KMS-11 (cell line): ENCODE measurements at regions not wholly inside any gene's neighbourhood (a gene's known extent, or its start where the extent isn't known, plus 50 kb on each side); places are given as distances from the start of the nearest gene placed in this dataset.
"Not testable (repeated sequence)": the region's sequence is repeated elsewhere in the genome, so short reads cannot be mapped to it uniquely, and the experiment has no call there.

ENCODE experiments used
- H2AFZ ChIP-seq: fragments of 200-600 bp; sonication (generic); 2 replicates; pipeline ENCODE4 v1.6.1; 2016; ENCODE audit warnings: antibody characterized with exemption, mixed run types, low read depth
- H3K27ac ChIP-seq: fragments of 200-600 bp; sonication (generic); 2 replicates; pipeline ENCODE4 v1.6.1; 2016; ENCODE audit warnings: mild to moderate bottlenecking, mixed run types
- H3K27me3 ChIP-seq: fragments of 200-600 bp; sonication (generic); 2 replicates; pipeline ENCODE4 v1.6.1; 2017; ENCODE audit warnings: mild to moderate bottlenecking, low read depth, mixed run types, moderate library complexity; ENCODE audit not compliant: insufficient read depth
- H3K36me3 ChIP-seq: fragments of 200-600 bp; sonication (generic); 2 replicates; pipeline ENCODE4 v1.6.1; 2017; ENCODE audit warnings: mild to moderate bottlenecking, mixed run types; ENCODE audit not compliant: insufficient read depth
- H3K4me1 ChIP-seq: fragments of 200-600 bp; sonication (generic); 2 replicates; pipeline ENCODE4 v1.6.1; 2016; ENCODE audit warnings: mild to moderate bottlenecking, low read depth, mixed run types; ENCODE audit not compliant: poor library complexity, severe bottlenecking
- H3K4me2 ChIP-seq: fragments of 200-600 bp; sonication (generic); 2 replicates; pipeline ENCODE4 v1.7.0; 2016; ENCODE audit warnings: mild to moderate bottlenecking, mixed run types
- H3K4me3 ChIP-seq: fragments of 200-600 bp; sonication (generic); IDR thresholded peaks from 2 replicates; pipeline ENCODE4 v1.6.1; 2017; ENCODE audit warnings: low read depth, low read length, mixed read lengths; ENCODE audit not compliant: insufficient read depth
- H3K79me2 ChIP-seq: fragments of 200-600 bp; sonication (generic); 2 replicates; pipeline ENCODE4 v1.6.1; 2016; ENCODE audit warnings: low read depth, mixed run types; ENCODE audit not compliant: insufficient read depth
- H3K9ac ChIP-seq: fragments of 200-600 bp; sonication (generic); 2 replicates; pipeline ENCODE4 v1.6.1; 2016; ENCODE audit warnings: mild to moderate bottlenecking, mixed run types
- H4K20me1 ChIP-seq: fragments of 200-600 bp; sonication (generic); 2 replicates; pipeline ENCODE4 v1.6.1; 2016; ENCODE audit warnings: mild to moderate bottlenecking, mixed run types; ENCODE audit not compliant: insufficient read depth
- CTCF ChIP-seq: fragments of 200-600 bp; sonication (generic); conservative IDR thresholded peaks from 2 replicates; pipeline ENCODE4 v1.6.1; 2017; ENCODE audit warnings: low read depth, mild to moderate bottlenecking, antibody characterized with exemption, low read length, moderate library complexity, mixed read lengths

- no peak overlapping the region for H3K4me2 ChIP-seq
- H3K4me1 ChIP-seq = no peaks in the 10 kb centered on the region
- no peak for TF ChIP-seq CTCF
- H3K4me3 ChIP-seq = no peak overlapping the region
- no peaks in the 10 kb centered on the region for H3K79me2 ChIP-seq
- no peaks in the 10 kb centered on the region for H3K36me3 ChIP-seq
- no peak overlapping the region for H2AFZ ChIP-seq
- no peak overlapping the region for H3K9ac ChIP-seq
- no peaks in the 10 kb centered on the region for H3K27me3 ChIP-seq
- no peak overlapping the region for H3K27ac ChIP-seq
- H4K20me1 ChIP-seq = no peaks in the 10 kb centered on the region
Observed at GRCh38 chr6:115747719-115748118, 313.0 kb downstream of the FRK start.

GRCh38 chr6:115746583-115746982, 314.1 kb downstream of the FRK start:
- H2AFZ ChIP-seq, H3K36me3 ChIP-seq, H3K4me3 ChIP-seq, H3K27ac ChIP-seq, H3K4me2 ChIP-seq, H3K79me2 ChIP-seq, H3K4me1 ChIP-seq, H3K27me3 ChIP-seq, H3K9ac ChIP-seq, H4K20me1 ChIP-seq: not testable (repeated sequence)

GRCh38 chr6:115740907-115741306, 319.8 kb downstream of the FRK start:
- H2AFZ ChIP-seq = no peak overlapping the region
- H3K79me2 ChIP-seq = no peaks in the 10 kb centered on the region
- H4K20me1 ChIP-seq = no peaks in the 10 kb centered on the region
- no peaks in the 10 kb centered on the region for H3K36me3 ChIP-seq
- H3K27me3 ChIP-seq = no peaks in the 10 kb centered on the region
- H3K4me3 ChIP-seq = no peak overlapping the region
- no peak for TF ChIP-seq CTCF
- H3K9ac ChIP-seq = no peak overlapping the region
- no peak overlapping the region for H3K27ac ChIP-seq
- no peaks in the 10 kb centered on the region for H3K4me1 ChIP-seq
- H3K4me2 ChIP-seq = no peak overlapping the region

- Histone ChIP-seq H3K27ac (no peak overlapping the region), H2AFZ (no peak overlapping the region), H3K27me3 (no peaks in the 10 kb centered on the region), H3K9ac (no peak overlapping the region), H3K4me2 (no peak overlapping the region), H4K20me1 (no peaks in the 10 kb centered on the region), H3K4me1 (no peaks in the 10 kb centered on the region), H3K36me3 (no peaks in the 10 kb centered on the region), H3K4me3 (no peak overlapping the region), H3K79me2 (no peaks in the 10 kb centered on the region)
- TF ChIP-seq CTCF = no peak
Observed at GRCh38 chr6:115735610-115736009, 325.1 kb downstream of the FRK start.

- Histone ChIP-seq H3K4me3 (no peak overlapping the region), H3K79me2 (no peaks in the 10 kb centered on the region), H3K4me1 (no peaks in the 10 kb centered on the region), H3K27me3 (no peaks in the 10 kb centered on the region), H4K20me1 (no peaks in the 10 kb centered on the region), H3K36me3 (no peaks in the 10 kb centered on the region), H2AFZ (no peak overlapping the region), H3K27ac (no peak overlapping the region), H3K9ac (no peak overlapping the region), H3K4me2 (no peak overlapping the region)
- TF ChIP-seq CTCF = no peak
Observed at GRCh38 chr6:115733426-115733825, 327.3 kb downstream of the FRK start.
